ENCODE measurements at regions not wholly inside any gene's neighbourhood (a gene's known extent, or its start where the extent isn't known, plus 50 kb on each side); places are given as distances from the start of the nearest gene placed in this dataset.

DNA sequence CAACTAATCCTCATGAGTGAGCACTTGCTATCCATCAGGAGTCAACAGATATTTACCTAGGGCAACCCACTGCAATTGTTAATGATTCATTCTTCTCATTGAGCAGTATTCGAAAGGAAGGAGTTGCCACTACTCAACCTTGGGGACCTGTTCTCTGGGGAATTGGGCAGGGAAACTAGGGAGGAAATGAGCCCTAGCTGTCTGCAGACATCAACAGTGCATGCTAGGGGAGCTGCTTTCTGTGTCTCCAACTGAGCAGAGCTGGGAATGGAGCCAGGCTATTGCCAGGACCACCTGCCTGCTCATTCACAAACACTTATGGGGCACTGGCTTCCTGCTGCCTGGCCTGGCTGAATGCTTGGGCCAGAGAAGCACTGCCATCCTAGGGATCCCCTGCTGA, 183.4 kb downstream of the TMEM38B start:
- Histone ChIP-seq H3K4me1 (ENCODE audit: insufficient read depth, low read length) (no peaks in the 10 kb centered on the region), H2BK120ac (ENCODE audit: low read depth, low read length, poor library complexity, severe bottlenecking) (no peak overlapping the region), H2BK20ac (ENCODE audit: low read depth, low read length, poor library complexity, severe bottlenecking) (no peak overlapping the region), H2AK5ac (ENCODE audit: insufficient read length, low read length) (no peak overlapping the region), H4K91ac (ENCODE audit: insufficient read length, low read depth, low read length) (no peak overlapping the region), H4K20me1 (ENCODE audit: control insufficient read depth, insufficient read depth, insufficient read length) (no peaks in the 10 kb centered on the region), H2BK12ac (ENCODE audit: insufficient read length, low read depth, low read length) (no peak overlapping the region), H3K4ac (ENCODE audit: low read depth, low read length) (no peak overlapping the region), H3K56ac (ENCODE audit: insufficient read length, low read depth, low read length) (no peak overlapping the region), H3K23me2 (ENCODE audit: insufficient read length, low read depth, low read length, poor library complexity, severe bottlenecking) (no peaks in the 10 kb centered on the region), H3K9ac (ENCODE audit: extremely low read depth, insufficient read length, low read length) (no peak overlapping the region), H3K9me3 (ENCODE audit: control insufficient read depth, low read depth, low read length) (no peaks in the 10 kb centered on the region), H2BK5ac (ENCODE audit: insufficient read length, low read length) (no peak overlapping the region), H3K4me2 (ENCODE audit: insufficient read depth, insufficient read length, low read length) (no peak overlapping the region), H3K79me1 (ENCODE audit: insufficient read depth, low read depth, low read length, poor library complexity, severe bottlenecking) (no peaks in the 10 kb centered on the region), H4K8ac (replicated peaks; ENCODE audit: insufficient read length, low read depth, low read length) (no peak overlapping the region), H3K27me3 (ENCODE audit: insufficient read depth, low read length) (no peaks in the 10 kb centered on the region), H3T11ph (ENCODE audit: low read length) (no peak overlapping the region), H3K79me2 (ENCODE audit: insufficient read depth, low read length) (no peaks in the 10 kb centered on the region), H2AFZ (ENCODE audit: low read length) (no peak overlapping the region), H3K14ac (ENCODE audit: insufficient read depth, low read length) (peak overlapping the region; percentile 61; the same call in 1 of the 2 replicates), H3K27ac (ENCODE audit: insufficient read length, low read depth, low read length) (no peak overlapping the region), H2BK15ac (ENCODE audit: low read depth, low read length) (no peak overlapping the region), H3K23ac (ENCODE audit: insufficient read length, low read depth, low read length) (no peak overlapping the region), H4K5ac (ENCODE audit: insufficient read length, low read depth, low read length) (no peak overlapping the region), H3K18ac (ENCODE audit: insufficient read length, low read depth, low read length) (no peak overlapping the region)
- no peak for DNase-seq
- Mint-ChIP-seq H3K36me3 (ENCODE audit: insufficient read depth in 1 of 3, low read depth in 3 of 3) (no peaks in the 10 kb centered on the region), H3K9me3 (no peaks in the 10 kb centered on the region), H3K4me3 (no peak overlapping the region), H3K4me1 (peaks cover 10% of the 10 kb centered on the region in 2 experiments; a peak in 3 of 4 replicates), H3K27me3 (ENCODE audit: low read depth) (no peaks in the 10 kb centered on the region), H3K27ac (no peak overlapping the region)
- no CpG with 5 or more reads among the region's 1 CpG for WGBS (ENCODE audit: extremely low coverage, insufficient read length, low lambda C conversion rate)
- TF ChIP-seq, protein P1, sequence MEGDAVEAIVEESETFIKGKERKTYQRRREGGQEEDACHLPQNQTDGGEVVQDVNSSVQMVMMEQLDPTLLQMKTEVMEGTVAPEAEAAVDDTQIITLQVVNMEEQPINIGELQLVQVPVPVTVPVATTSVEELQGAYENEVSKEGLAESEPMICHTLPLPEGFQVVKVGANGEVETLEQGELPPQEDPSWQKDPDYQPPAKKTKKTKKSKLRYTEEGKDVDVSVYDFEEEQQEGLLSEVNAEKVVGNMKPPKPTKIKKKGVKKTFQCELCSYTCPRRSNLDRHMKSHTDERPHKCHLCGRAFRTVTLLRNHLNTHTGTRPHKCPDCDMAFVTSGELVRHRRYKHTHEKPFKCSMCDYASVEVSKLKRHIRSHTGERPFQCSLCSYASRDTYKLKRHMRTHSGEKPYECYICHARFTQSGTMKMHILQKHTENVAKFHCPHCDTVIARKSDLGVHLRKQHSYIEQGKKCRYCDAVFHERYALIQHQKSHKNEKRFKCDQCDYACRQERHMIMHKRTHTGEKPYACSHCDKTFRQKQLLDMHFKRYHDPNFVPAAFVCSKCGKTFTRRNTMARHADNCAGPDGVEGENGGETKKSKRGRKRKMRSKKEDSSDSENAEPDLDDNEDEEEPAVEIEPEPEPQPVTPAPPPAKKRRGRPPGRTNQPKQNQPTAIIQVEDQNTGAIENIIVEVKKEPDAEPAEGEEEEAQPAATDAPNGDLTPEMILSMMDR (conservative IDR thresholded peaks at IDR 0.05): no peak

Data from H9 (cell line).